Kidney (tissue), 13 donors: ENCODE measurements at regions not wholly inside any gene's neighbourhood (a gene's known extent, or its start where the extent isn't known, plus 50 kb on each side); places are given as distances from the start of the nearest gene placed in this dataset.

Experiments
- DNase-seq, 5 donors: peaks; one replicate each; pipeline ENCODE4 v3.0.0-alpha.2; 2013 to 2020
- FAIRE-seq: peaks from 2 replicates; lab custom pipeline; 2012; peaks lifted over from hg19 to GRCh38; lab: Jason Lieb, UNC
- H3K27ac ChIP-seq, 2 donors: one replicate each; pipeline ENCODE4 v1.7.0; 2013; ENCODE audit warnings: low read depth in 2 of 2, low read length in 2 of 2, inconsistent platforms in 1 of 2
- H3K27me3 ChIP-seq: one replicate; pipeline ENCODE4 v1.7.1; 2013; ENCODE audit warnings: low read length, inconsistent platforms; ENCODE audit not compliant: control insufficient read depth, insufficient read depth
- H3K36me3 ChIP-seq, 3 donors: one replicate each; pipeline versions ENCODE4 v1.7.0 to v1.7.1; 2013; ENCODE audit warnings: low read length in 3 of 3, control low read depth in 1 of 3, inconsistent platforms in 1 of 3; ENCODE audit not compliant: insufficient read depth in 3 of 3, control insufficient read depth in 2 of 3
- H3K4me1 ChIP-seq, 3 donors: one replicate each; pipeline versions ENCODE4 v1.7.0 to v1.7.1; 2013; ENCODE audit warnings: low read length in 3 of 3, inconsistent platforms in 1 of 3, low read depth in 1 of 3; ENCODE audit not compliant: control insufficient read depth in 2 of 3, insufficient read depth in 2 of 3
- H3K4me3 ChIP-seq, 3 donors: one replicate each; pipeline versions ENCODE4 v1.7.0 to v1.8.1; 2013; ENCODE audit warnings: low read length in 3 of 3, control low read depth in 1 of 3, inconsistent platforms in 1 of 3
- H3K9ac ChIP-seq, 3 donors: one replicate each; pipeline versions ENCODE4 v1.7.0 to v1.7.1; 2013; ENCODE audit warnings: low read length in 3 of 3, control low read depth in 1 of 3, inconsistent platforms in 1 of 3
- H3K9me3 ChIP-seq, 3 donors: one replicate each; pipeline versions ENCODE4 v1.7.0 to v1.7.1; 2013; ENCODE audit warnings: low read length in 3 of 3, control low read depth in 1 of 3, inconsistent platforms in 1 of 3; ENCODE audit not compliant: control insufficient read depth in 2 of 3, insufficient read depth in 1 of 3
- CTCF ChIP-seq: IDR thresholded peaks from 3 replicates; pipeline ENCODE4 v1.5.1; 2012; ENCODE audit warnings: mild to moderate bottlenecking, moderate library complexity, borderline replicate concordance; ENCODE audit not compliant: insufficient read depth; ENCODE audit errors: extremely low read depth
- intact Hi-C: fragments of 100-400 bp; cut with DNase I; formaldehyde crosslinking; loops from one replicate; pipeline ENCODE4 v1.11.1; 2022
- donor health status: control.
- donor health status: control.
- donor health status: control.
- donor health status: control.
- donor health status: control.
- donor health status: DM: yes; HTN: yes; CAD: no.
- donor health status: Normal renal cell carcinoma (clear cell type).

- Histone ChIP-seq H3K27ac (no peak overlapping the region), H3K4me1 (peaks cover 0 to 4% (median 0%) of the 10 kb centered on the region in 3 donors), H3K9ac (no peak overlapping the region), H3K27me3 (no peaks in the 10 kb centered on the region), H3K36me3 (no peaks in the 10 kb centered on the region), H3K9me3 (no peaks in the 10 kb centered on the region), H3K4me3 (no peak overlapping the region)
- TF ChIP-seq CTCF: no peak
- intact Hi-C loops: no loop called here
- peak in 1 of 5 donors; percentile 44 for DNase-seq
- FAIRE-seq: no peak
These were observed 307.9 kb upstream of the MEIS1 start for GRCh38 chr2:66127061-66127460.

GRCh38 chr2:66125951-66126350 is 309.0 kb upstream of the MEIS1 start:
- DNase-seq (no peak), FAIRE-seq (no peak)
- Histone ChIP-seq H3K36me3 (no peaks in the 10 kb centered on the region), H3K9me3 (no peaks in the 10 kb centered on the region), H3K9ac (no peak overlapping the region), H3K4me1 (peaks cover 0 to 4% (median 0%) of the 10 kb centered on the region in 3 donors), H3K27ac (no peak overlapping the region), H3K27me3 (no peaks in the 10 kb centered on the region), H3K4me3 (no peak overlapping the region)
- intact Hi-C loops: no loop called here
- no peak for TF ChIP-seq CTCF

GRCh38 chr2:66122516-66122915 is 312.4 kb upstream of the MEIS1 start:
- Histone ChIP-seq H3K27me3 (no peaks in the 10 kb centered on the region), H3K36me3 (no peaks in the 10 kb centered on the region), H3K27ac (no peak overlapping the region), H3K4me3 (no peak overlapping the region), H3K4me1 (peaks cover 0 to 4% (median 0%) of the 10 kb centered on the region in 3 donors), H3K9ac (no peak overlapping the region), H3K9me3 (no peaks in the 10 kb centered on the region)
- FAIRE-seq: no peak
- no peak for TF ChIP-seq CTCF
- no peak for DNase-seq
- intact Hi-C loops: no loop called here

GRCh38 chr2:66121946-66122345 is 313.0 kb upstream of the MEIS1 start:
- Histone ChIP-seq H3K4me1 (peaks cover 0 to 2% (median 0%) of the 10 kb centered on the region in 3 donors), H3K9me3 (no peaks in the 10 kb centered on the region), H3K9ac (no peak overlapping the region), H3K4me3 (no peak overlapping the region), H3K27me3 (no peaks in the 10 kb centered on the region), H3K36me3 (no peaks in the 10 kb centered on the region), H3K27ac (no peak overlapping the region)
- no peak for DNase-seq
- no peak for FAIRE-seq
- intact Hi-C loops: no loop called here
- no peak for TF ChIP-seq CTCF
